MM.1S (cell line): ENCODE measurements at regions not wholly inside any gene's neighbourhood (a gene's known extent, or its start where the extent isn't known, plus 50 kb on each side); places are given as distances from the start of the nearest gene placed in this dataset.

Experiments used
- CTCF ChIP-seq: fragments of 300-600 bp; sonication (generic); IDR thresholded peaks from 2 replicates; pipeline ENCODE4 v1.5.1; 2016; ENCODE audit warnings: antibody characterized with exemption, low read length, mixed read lengths
- EZH2 ChIP-seq: fragments of 300-600 bp; sonication (generic); optimal IDR thresholded peaks from 2 replicates; pipeline ENCODE3; 2017; ENCODE audit warnings: low read depth, mild to moderate bottlenecking, antibody characterized with exemption, low read length, mixed read lengths
- EZH2phosphoT487 ChIP-seq: fragments of 300-600 bp; sonication (generic); IDR thresholded peaks from 2 replicates; pipeline ENCODE4 v1.6.1; 2018; ENCODE audit warnings: antibody characterized with exemption, low read length

- no peak for TF ChIP-seq CTCF
- TF ChIP-seq EZH2: no peak
- TF ChIP-seq EZH2phosphoT487: no peak
These were observed 129.2 kb downstream of the SEC14L1 start for GRCh38 chr17:77269696-77270681.
